ENCODE measurements at regions not wholly inside any gene's neighbourhood (a gene's known extent, or its start where the extent isn't known, plus 50 kb on each side); places are given as distances from the start of the nearest gene placed in this dataset.

- ATAC-seq: no peak
Observed at GRCh38 chr10:130372222-130372621, 236.0 kb downstream of the GLRX3 start.

GRCh38 chr10:130372866-130373265 lies 236.7 kb downstream of the GLRX3 start:
- ATAC-seq: no peak

GRCh38 chr10:130377986-130378540 lies 241.9 kb downstream of the GLRX3 start:
- ATAC-seq: no peak

- no peak for ATAC-seq
Observed at GRCh38 chr10:130378556-130379400, 242.6 kb downstream of the GLRX3 start.

GRCh38 chr10:130380056-130380455 lies 243.9 kb downstream of the GLRX3 start:
- ATAC-seq: no peak

- ATAC-seq: no peak
Observed at GRCh38 chr10:130382031-130382430, 245.8 kb downstream of the GLRX3 start.

- ATAC-seq: no peak
Observed at GRCh38 chr10:130387936-130388580, 251.9 kb downstream of the GLRX3 start.

GRCh38 chr10:130388746-130389145 lies 252.6 kb downstream of the GLRX3 start:
- ATAC-seq: no peak

- ATAC-seq: no peak
Observed at GRCh38 chr10:130389906-130390305, 253.7 kb downstream of the GLRX3 start.

- ATAC-seq: no peak
Observed at GRCh38 chr10:130392031-130392430, 255.8 kb downstream of the GLRX3 start.

GRCh38 chr10:130393342-130393741 lies 257.2 kb downstream of the GLRX3 start:
- ATAC-seq: no peak

- no peak for ATAC-seq
Observed at GRCh38 chr10:130394832-130395231, 258.6 kb downstream of the GLRX3 start.

GRCh38 chr10:130395248-130395936 lies 259.2 kb downstream of the GLRX3 start:
- ATAC-seq: no peak

GRCh38 chr10:130396044-130396443 lies 259.9 kb downstream of the GLRX3 start:
- ATAC-seq: no peak

- ATAC-seq: no peak
Observed at GRCh38 chr10:130398090-130398994, 262.2 kb downstream of the GLRX3 start.

GRCh38 chr10:130399425-130399950 lies 263.3 kb downstream of the GLRX3 start:
- no peak for ATAC-seq

- ATAC-seq: no peak
Observed at GRCh38 chr10:130400890-130401289, 264.7 kb downstream of the GLRX3 start.

GRCh38 chr10:130401860-130402765 lies 265.9 kb downstream of the GLRX3 start:
- no peak for ATAC-seq

- no peak for ATAC-seq
Observed at GRCh38 chr10:130403153-130404075, 267.2 kb downstream of the GLRX3 start.

Data from activated CD4-positive, CD25-positive, alpha-beta regulatory T cell treated with anti-CD3 and anti-CD28 coated beads, Interleukin-2, amount 50 U/mL, for 24 hours (primary cell).